ENCODE measurements at regions not wholly inside any gene's neighbourhood (a gene's known extent, or its start where the extent isn't known, plus 50 kb on each side); places are given as distances from the start of the nearest gene placed in this dataset.

DNA sequence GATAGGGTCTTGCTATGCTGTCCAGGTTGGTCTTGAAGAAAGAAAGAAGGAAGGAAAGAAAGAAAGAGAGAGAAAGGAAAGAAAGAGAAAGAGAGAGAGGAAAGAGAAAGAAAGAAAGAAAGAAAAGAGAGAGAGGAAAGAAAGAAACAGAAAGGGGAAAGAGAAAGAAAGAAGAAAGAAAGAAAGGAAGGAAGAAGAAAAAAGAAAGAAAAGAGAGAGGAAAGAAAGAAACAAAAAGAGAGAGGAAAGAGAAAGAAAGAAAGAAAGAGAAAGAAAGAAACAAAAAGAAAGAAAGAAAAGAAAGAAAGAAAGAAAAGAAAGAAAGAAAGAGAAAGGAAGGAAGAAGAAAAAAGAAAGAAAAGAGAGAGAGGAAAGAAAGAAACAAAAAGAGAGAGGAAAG lies 95.8 kb upstream of the SHOX start:
- intact Hi-C loops (cut with micrococcal nuclease) = no loop called here
- Histone ChIP-seq H3K9ac (ENCODE audit: insufficient read depth, low read length, poor library complexity, severe bottlenecking) (no peak overlapping the region), H2AFZ (ENCODE audit: insufficient read depth, low read depth, low read length, poor library complexity, severe bottlenecking) (no peak overlapping the region), H3K79me2 (ENCODE audit: insufficient read depth, low read length) (no peaks in the 10 kb centered on the region), H3K4me2 (replicated peaks; ENCODE audit: extremely low read depth, low read length, poor library complexity, severe bottlenecking) (no peak overlapping the region), H3K4me3 (replicated peaks in 1 of 3; ENCODE audit: low read depth in 2 of 3, low read length in 3 of 3) (no peak overlapping the region), H3K27ac (ENCODE audit: low read depth in 1 of 2, low read length in 2 of 2) (no peak overlapping the region), H3K9me3 (replicated peaks in 1 of 2; ENCODE audit: control insufficient read depth in 1 of 2, insufficient read depth in 1 of 2, low read length in 2 of 2) (peaks cover 19 to 54% of the 10 kb centered on the region in 2 donors), H3K4me1 (ENCODE audit: control insufficient read depth in 1 of 2, insufficient read depth in 2 of 2, low read length in 2 of 2) (no peaks in the 10 kb centered on the region), H3K27me3 (ENCODE audit: control insufficient read depth in 2 of 2, insufficient read depth in 2 of 2, low read length in 2 of 2) (no peaks in the 10 kb centered on the region), H4K20me1 (ENCODE audit: insufficient read depth, low read length) (no peaks in the 10 kb centered on the region), H3K36me3 (replicated peaks in 1 of 2; ENCODE audit: control insufficient read depth in 1 of 2, insufficient read depth in 2 of 2, low read length in 2 of 2) (no peaks in the 10 kb centered on the region)
- H3K4me1 Mint-ChIP-seq = no peaks in the 10 kb centered on the region
- no peak for DNase-seq
- no peaks in the 10 kb centered on the region for H3K36me3 Mint-ChIP-seq
- peaks cover 5 to 38% (median 16%) of the 10 kb centered on the region in 7 donors for H3K9me3 Mint-ChIP-seq
- H3K27me3 Mint-ChIP-seq (ENCODE audit: low read depth in 3 of 3) = peaks cover 0 to 3% (median 0%) of the 10 kb centered on the region in 3 donors
- TF ChIP-seq, protein P1, sequence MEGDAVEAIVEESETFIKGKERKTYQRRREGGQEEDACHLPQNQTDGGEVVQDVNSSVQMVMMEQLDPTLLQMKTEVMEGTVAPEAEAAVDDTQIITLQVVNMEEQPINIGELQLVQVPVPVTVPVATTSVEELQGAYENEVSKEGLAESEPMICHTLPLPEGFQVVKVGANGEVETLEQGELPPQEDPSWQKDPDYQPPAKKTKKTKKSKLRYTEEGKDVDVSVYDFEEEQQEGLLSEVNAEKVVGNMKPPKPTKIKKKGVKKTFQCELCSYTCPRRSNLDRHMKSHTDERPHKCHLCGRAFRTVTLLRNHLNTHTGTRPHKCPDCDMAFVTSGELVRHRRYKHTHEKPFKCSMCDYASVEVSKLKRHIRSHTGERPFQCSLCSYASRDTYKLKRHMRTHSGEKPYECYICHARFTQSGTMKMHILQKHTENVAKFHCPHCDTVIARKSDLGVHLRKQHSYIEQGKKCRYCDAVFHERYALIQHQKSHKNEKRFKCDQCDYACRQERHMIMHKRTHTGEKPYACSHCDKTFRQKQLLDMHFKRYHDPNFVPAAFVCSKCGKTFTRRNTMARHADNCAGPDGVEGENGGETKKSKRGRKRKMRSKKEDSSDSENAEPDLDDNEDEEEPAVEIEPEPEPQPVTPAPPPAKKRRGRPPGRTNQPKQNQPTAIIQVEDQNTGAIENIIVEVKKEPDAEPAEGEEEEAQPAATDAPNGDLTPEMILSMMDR (IDR thresholded peaks at IDR 0.05) = no peak
- no peak overlapping the region for H3K4me3 Mint-ChIP-seq
- peak overlapping the region in 1 of 7 donors; percentile 38 for H3K27ac Mint-ChIP-seq

DNA sequence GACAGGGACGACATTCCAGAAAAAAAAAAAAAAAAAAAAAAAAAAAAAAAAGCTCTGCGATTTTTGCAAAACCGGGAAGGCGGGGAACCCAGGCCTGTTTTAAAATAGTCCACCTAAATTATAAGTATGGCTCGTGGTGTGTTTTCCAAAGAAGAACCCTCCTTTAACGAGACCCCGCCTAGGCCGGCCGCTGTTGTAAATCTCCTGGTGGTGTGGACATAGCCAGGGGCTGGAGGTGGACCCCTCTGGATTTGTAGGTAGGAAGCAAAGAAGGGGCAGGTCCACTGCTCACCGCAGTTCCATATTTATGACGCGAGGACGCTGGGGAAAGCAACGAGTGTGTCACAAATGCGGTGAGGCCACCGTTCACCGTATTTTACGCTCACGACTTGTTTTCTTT lies 94.0 kb upstream of the SHOX start:
- H3K36me3 ChIP-seq (replicated peaks in 1 of 2; ENCODE audit: control insufficient read depth in 1 of 2, insufficient read depth in 2 of 2, low read length in 2 of 2) = no peaks in the 10 kb centered on the region
- H3K79me2 ChIP-seq (ENCODE audit: insufficient read depth, low read length) = no peaks in the 10 kb centered on the region
- H3K27ac ChIP-seq (ENCODE audit: low read depth in 1 of 2, low read length in 2 of 2) = no peak overlapping the region
- Mint-ChIP-seq H3K4me3 (no peak overlapping the region), H3K36me3 (no peaks in the 10 kb centered on the region), H3K9me3 (peaks cover 0 to 33% (median 9%) of the 10 kb centered on the region in 7 donors), H3K27me3 (ENCODE audit: low read depth in 3 of 3) (peaks cover 0 to 5% (median 0%) of the 10 kb centered on the region in 3 donors), H3K4me1 (no peaks in the 10 kb centered on the region), H3K27ac (no peak overlapping the region)
- H4K20me1 ChIP-seq (ENCODE audit: insufficient read depth, low read length) = no peaks in the 10 kb centered on the region
- no peak overlapping the region for H2AFZ ChIP-seq (ENCODE audit: insufficient read depth, low read depth, low read length, poor library complexity, severe bottlenecking)
- no peak for DNase-seq
- intact Hi-C loops (cut with micrococcal nuclease) = no loop called here
- 95% methylated on average over 4 of the region's 19 CpGs for WGBS (ENCODE audit: insufficient coverage)
- H3K4me3 ChIP-seq (replicated peaks in 1 of 3; ENCODE audit: low read depth in 2 of 3, low read length in 3 of 3) = no peak overlapping the region
- peaks cover under 1 to 59% of the 10 kb centered on the region in 2 donors for H3K9me3 ChIP-seq (replicated peaks in 1 of 2; ENCODE audit: control insufficient read depth in 1 of 2, insufficient read depth in 1 of 2, low read length in 2 of 2)
- H3K9ac ChIP-seq (ENCODE audit: insufficient read depth, low read length, poor library complexity, severe bottlenecking) = no peak overlapping the region
- H3K4me2 ChIP-seq (replicated peaks; ENCODE audit: extremely low read depth, low read length, poor library complexity, severe bottlenecking) = no peak overlapping the region
- TF ChIP-seq, protein P1 (IDR thresholded peaks at IDR 0.05) = no peak
- H3K4me1 ChIP-seq (ENCODE audit: control insufficient read depth in 1 of 2, insufficient read depth in 2 of 2, low read length in 2 of 2) = no peaks in the 10 kb centered on the region
- H3K27me3 ChIP-seq (ENCODE audit: control insufficient read depth in 2 of 2, insufficient read depth in 2 of 2, low read length in 2 of 2) = no peaks in the 10 kb centered on the region

All from CD14-positive monocyte (primary cell).